K562 (cell line): ENCODE measurements at regions not wholly inside any gene's neighbourhood (a gene's known extent, or its start where the extent isn't known, plus 50 kb on each side); places are given as distances from the start of the nearest gene placed in this dataset.

Experiments
- ATAC-seq: fragments of 200-7000 bp; cut with Tn5 transposase; 3 replicates; pipeline ENCODE4 v1.9.1; 2020; ENCODE audit warnings: moderate library complexity
- BruUV-seq: library from RNA; stranded (reverse); fragments of 400-500 nt; replicated peaks from 2 replicates; lab custom pipeline; 2021; lab: Mats Ljungman, UMichigan
- CTCF ChIA-PET: fragments of 300-600 bp; formaldehyde crosslinking; extraction: SDS; loops from one replicate; lab custom pipeline; 2021; ENCODE audit warnings: low intra/inter-chr PET ratio; lab: Yijun Ruan, JAX
- POLR2A ChIA-PET: fragments of 300-600, 350-650 bp; sonication (Branson Sonifier 250); formaldehyde crosslinking; extraction: SDS; loops from one replicate; lab custom pipeline; 2021; ENCODE audit warnings: antibody characterized with exemption, inconsistent platforms; lab: Yijun Ruan, JAX
- DNase-seq, 4 experiments: peaks; one replicate each; pipeline versions ENCODE4 v3.0.0 to v3.0.0-alpha.2; 2011 to 2018; ENCODE audit warnings: low spot score in 3 of 4, mixed read lengths in 3 of 4; ENCODE audit errors: extremely low read depth in 1 of 4
- FAIRE-seq: peaks from 2 replicates; lab custom pipeline; 2011; peaks lifted over from hg19 to GRCh38; lab: Jason Lieb, UNC
- H2AFZ ChIP-seq: 2 replicates; pipeline ENCODE4 v1.6.0; 2011; ENCODE audit warnings: low read depth, low read length, control low read depth, inconsistent platforms
- H3K27ac ChIP-seq: fragments of 200-600 bp; 3 replicates; pipeline ENCODE4 v1.8.0; 2011; ENCODE audit warnings: low read depth, mild to moderate bottlenecking, control low read depth, inconsistent platforms, low read length, moderate library complexity, mixed read lengths; ENCODE audit errors: extremely low read depth
- H3K27me3 ChIP-seq, 2 experiments: fragments of 300-600 bp in 1 of 2; 2 replicates in 1 of 2; 3 replicates in 1 of 2; pipeline versions ENCODE4 v1.6.0 to v1.8.0; 2011; ENCODE audit warnings: inconsistent platforms in 2 of 2, low read length in 2 of 2, mild to moderate bottlenecking in 1 of 2, mixed read lengths in 1 of 2, moderate library complexity in 1 of 2; ENCODE audit not compliant: control insufficient read depth in 2 of 2, insufficient read depth in 2 of 2
- H3K36me3 ChIP-seq: fragments of 300-600 bp; 3 replicates; pipeline ENCODE4 v1.8.0; 2011; ENCODE audit warnings: mild to moderate bottlenecking, low read length, inconsistent platforms; ENCODE audit not compliant: control insufficient read depth, insufficient read depth
- H3K4me1 ChIP-seq, 2 experiments: fragments of 200-600 bp in 1 of 2; replicated peaks in 1 of 2; 2 replicates in 1 of 2; 3 replicates in 1 of 2; pipeline versions ENCODE4 v1.5.1 to v1.8.0; 2011; ENCODE audit warnings: inconsistent platforms in 2 of 2, low read length in 2 of 2, mild to moderate bottlenecking in 1 of 2, mixed read lengths in 1 of 2, moderate library complexity in 1 of 2; ENCODE audit not compliant: control insufficient read depth in 2 of 2, insufficient read depth in 2 of 2
- H3K4me2 ChIP-seq: 2 replicates; pipeline ENCODE4 v1.6.1; 2011; ENCODE audit warnings: low read length, control low read depth, inconsistent platforms, mixed read lengths; ENCODE audit not compliant: insufficient read depth
- H3K4me3 ChIP-seq: fragments of 200-600 bp; sonication (generic), shearing (Covaris generic); 2 replicates; pipeline ENCODE4 v1.5.1; 2016; ENCODE audit warnings: control low read depth, inconsistent platforms
- H3K79me2 ChIP-seq: fragments of 200-600 bp; 3 replicates; pipeline ENCODE4 v1.8.0; 2011; ENCODE audit warnings: low read length, inconsistent platforms; ENCODE audit not compliant: control insufficient read depth, insufficient read depth
- H3K9ac ChIP-seq, 2 experiments: 2 replicates each; pipeline versions ENCODE4 v1.6.0 to v1.6.1; 2011; ENCODE audit warnings: low read depth in 2 of 2, low read length in 2 of 2, control low read depth in 1 of 2, inconsistent platforms in 1 of 2, mild to moderate bottlenecking in 1 of 2, mixed read lengths in 1 of 2; ENCODE audit not compliant: insufficient read depth in 1 of 2
- H3K9me1 ChIP-seq: one replicate; pipeline ENCODE4 v1.6.0; 2011; ENCODE audit warnings: inconsistent platforms, mild to moderate bottlenecking, low read length, moderate library complexity; ENCODE audit not compliant: control insufficient read depth, insufficient read depth
- H3K9me3 ChIP-seq: replicated peaks from 2 replicates; pipeline ENCODE4 v1.5.1; 2011; ENCODE audit warnings: low read depth, low read length, inconsistent platforms; ENCODE audit not compliant: control insufficient read depth, insufficient read depth
- H4K20me1 ChIP-seq: replicated peaks from 2 replicates; pipeline ENCODE4 v1.6.1; 2011; ENCODE audit warnings: low read length, inconsistent platforms, mixed read lengths; ENCODE audit not compliant: control insufficient read depth, insufficient read depth
- BRF2 ChIP-seq: IDR thresholded peaks from 3 replicates; pipeline ENCODE4 v1.6.1; 2011; ENCODE audit warnings: borderline replicate concordance, mild to moderate bottlenecking; ENCODE audit not compliant: insufficient read length, insufficient read depth
- CEBPB ChIP-seq: fragments of 450-650 bp; IDR thresholded peaks from 2 replicates; pipeline ENCODE4 v1.6.1; 2016; ENCODE audit warnings: missing genetic modification characterization, missing compliant biosample characterization
- FOXJ3 ChIP-seq: sonication (generic); formaldehyde crosslinking; IDR thresholded peaks from 2 replicates; pipeline ENCODE4 v1.4.0; 2020; ENCODE audit warnings: mild to moderate bottlenecking, missing genetic modification reagents
- MTF1 ChIP-seq: fragments of 250-450 bp; sonication (Bioruptor Pico); IDR thresholded peaks from 2 replicates; pipeline ENCODE4 v1.9.0; 2021; ENCODE audit warnings: moderate library complexity, mild to moderate bottlenecking, inconsistent platforms, borderline replicate concordance
- NKRF ChIP-seq: fragments of 450-650 bp; IDR thresholded peaks from 2 replicates; pipeline ENCODE4 v1.6.1; 2016; ENCODE audit warnings: borderline replicate concordance
- NR3C1 ChIP-seq: sonication (generic); formaldehyde crosslinking; IDR thresholded peaks from 2 replicates; pipeline ENCODE4 v1.8.1; 2022; ENCODE audit warnings: missing genetic modification reagents
- RB1 ChIP-seq: fragments of 450-650 bp; IDR thresholded peaks from 2 replicates; pipeline ENCODE4 v1.6.1; 2017; ENCODE audit warnings: low read depth, mild to moderate bottlenecking
- RFX7 ChIP-seq: fragments of 250-450 bp; sonication (Bioruptor Pico); IDR thresholded peaks from 2 replicates; pipeline ENCODE4 v1.5.1; 2021; ENCODE audit warnings: mild to moderate bottlenecking
- SAFB2 ChIP-seq: fragments of 200-400 bp; formaldehyde crosslinking; IDR thresholded peaks from 2 replicates; pipeline ENCODE4 v1.6.1; 2018; ENCODE audit warnings: borderline replicate concordance, low read length, low read depth, moderate library complexity; ENCODE audit not compliant: severe bottlenecking
- SMAD3 ChIP-seq: fragments of 450-650 bp; formaldehyde crosslinking; conservative IDR thresholded peaks from 2 replicates; pipeline ENCODE4 v1.4.0; 2020; ENCODE audit warnings: mild to moderate bottlenecking
- SNRNP70 ChIP-seq: fragments of 200-400 bp; formaldehyde crosslinking; optimal IDR thresholded peaks from 2 replicates; pipeline ENCODE3; 2017; ENCODE audit warnings: low read depth, low read length
- STAT6 ChIP-seq: sonication (generic); formaldehyde crosslinking; IDR thresholded peaks from 2 replicates; pipeline ENCODE4 v1.8.1; 2023; ENCODE audit warnings: mild to moderate bottlenecking, missing genetic modification reagents
- THAP12 ChIP-seq: fragments of 250-450 bp; sonication (Bioruptor Pico); IDR thresholded peaks from 2 replicates; pipeline ENCODE4 v1.9.0; 2021; ENCODE audit warnings: mild to moderate bottlenecking, inconsistent platforms
- XRCC3 ChIP-seq: fragments of 450-650 bp; IDR thresholded peaks from 2 replicates; pipeline ENCODE4 v1.6.1; 2017; ENCODE audit warnings: mild to moderate bottlenecking, moderate library complexity
- XRCC4 ChIP-seq: IDR thresholded peaks from one replicate; pipeline ENCODE4 v1.6.1; 2011; ENCODE audit not compliant: insufficient read depth, insufficient read length; ENCODE audit errors: extremely low read depth
- ZKSCAN1 ChIP-seq: fragments of 150-350 bp; IDR thresholded peaks from 2 replicates; pipeline ENCODE4 v1.6.1; 2016; ENCODE audit warnings: low read depth, low read length
- ZNF780A ChIP-seq: fragments of 250-450 bp; sonication (Bioruptor Pico); IDR thresholded peaks from 2 replicates; pipeline ENCODE4 v1.5.0; 2021; ENCODE audit warnings: mild to moderate bottlenecking
- WGBS: fragments of 100-300 bp; shearing (Covaris generic); methylation state at CpG from one replicate; pipeline ENCODE4 v1.1.6; 2016; ENCODE audit warnings: low coverage, mixed read lengths; ENCODE audit not compliant: insufficient coverage; ENCODE audit errors: missing lambda C conversion rate; 5-methylcytosine and 5-hydroxymethylcytosine counted together
- in situ Hi-C: fragments of 300-500 bp; cut with MboI; formaldehyde crosslinking; loops from 4 replicates; pipeline ENCODE4 v1.15.0; 2018; ENCODE audit warnings: inconsistent platforms, mixed read lengths
- intact Hi-C: fragments of 100-400 bp; cut with micrococcal nuclease; formaldehyde crosslinking; loops from 2 replicates; pipeline ENCODE4 v1.14.2; 2022

- H3K79me2 ChIP-seq, result no peaks in the 10 kb centered on the region
- H3K9me3 ChIP-seq, result no peaks in the 10 kb centered on the region
- in situ Hi-C loops (no loop called here), intact Hi-C loops (no loop called here)
- peaks cover 8 to 13% of the 10 kb centered on the region in 2 experiments; a peak in 4 of 5 replicates for H3K27me3 ChIP-seq
- H3K36me3 ChIP-seq, result no peaks in the 10 kb centered on the region
- no peaks in the 10 kb centered on the region for H4K20me1 ChIP-seq
- POLR2A ChIA-PET, result interaction anchor here (0.6 kb wide), 1 partner anchor 105 kb away, joined by 3 read pairs; no protein-coding TSS in a partner anchor
- no peak overlapping the region for H2AFZ ChIP-seq
- FAIRE-seq, result no peak
- DNase-seq, result no peak
- CTCF ChIA-PET, result no interaction called here
- WGBS, result 0% methylated on average over 1 of the region's 1 CpG
- no TSS peak for BruUV-seq
- no peak overlapping the region for H3K4me3 ChIP-seq
- no peak overlapping the region for H3K4me2 ChIP-seq
- no peaks in the 10 kb centered on the region for H3K9me1 ChIP-seq
- H3K4me1 ChIP-seq, result no peaks in the 10 kb centered on the region
- ATAC-seq, result no peak
- H3K27ac ChIP-seq, result no peak overlapping the region
- H3K9ac ChIP-seq, result no peak overlapping the region
- TF ChIP-seq FOXJ3 (CRISPR knock-in tag) (no peak), SAFB2 (no peak), ZKSCAN1 (no peak), ZNF780A (CRISPR knock-in tag) (no peak), MTF1 (CRISPR knock-in tag) (no peak), SMAD3 (no peak), CEBPB (tag) (no peak), NKRF (no peak), RFX7 (CRISPR knock-in tag) (no peak), BRF2 (no peak), STAT6 (CRISPR knock-in tag) (no peak), XRCC4 (no peak), THAP12 (no peak), XRCC3 (no peak), RB1 (no peak), NR3C1 (CRISPR knock-in tag) (no peak), SNRNP70 (no peak)
Measured at GRCh38 chr1:204003536-204003935, 69.4 kb upstream of the SOX13 start.
